GM11168 (cell line): ENCODE measurements at regions not wholly inside any gene's neighbourhood (a gene's known extent, or its start where the extent isn't known, plus 50 kb on each side); places are given as distances from the start of the nearest gene placed in this dataset.
"Not testable (repeated sequence)": the region's sequence is repeated elsewhere in the genome, so short reads cannot be mapped to it uniquely, and the experiment has no call there.

Experiments used
- in situ Hi-C: fragments of 300-500 bp; cut with MboI; formaldehyde crosslinking; loops from one replicate; pipeline ENCODE4 v1.12.0; 2022; ENCODE audit warnings: low sequenced_read_pairs; ENCODE audit not compliant: unreplicated experiment

- in situ Hi-C loops: not testable (repeated sequence)
Observed at GRCh38 chr2:87258887-87259286, 237.2 kb upstream of the PLGLB1 start.

GRCh38 chr2:87262184-87262702 lies 240.6 kb upstream of the PLGLB1 start:
- in situ Hi-C loops: not testable (repeated sequence)

GRCh38 chr2:87263868-87264518 lies 242.3 kb upstream of the PLGLB1 start:
- in situ Hi-C loops: not testable (repeated sequence)

- in situ Hi-C loops: not testable (repeated sequence)
Observed at GRCh38 chr2:87275192-87275591, 253.5 kb upstream of the PLGLB1 start.

- in situ Hi-C loops: not testable (repeated sequence)
Observed at GRCh38 chr2:87275974-87276629, 254.5 kb upstream of the PLGLB1 start.

- in situ Hi-C loops: not testable (repeated sequence)
Observed at GRCh38 chr2:87276673-87277072, 255.0 kb upstream of the PLGLB1 start.

- in situ Hi-C loops: not testable (repeated sequence)
Observed at GRCh38 chr2:87277734-87278133, 256.1 kb upstream of the PLGLB1 start.

GRCh38 chr2:87280596-87281355 lies 259.1 kb upstream of the PLGLB1 start:
- in situ Hi-C loops: not testable (repeated sequence)

GRCh38 chr2:87283735-87284470 lies 262.3 kb upstream of the PLGLB1 start:
- in situ Hi-C loops: not testable (repeated sequence)

- in situ Hi-C loops: not testable (repeated sequence)
Observed at GRCh38 chr2:87284471-87284772, 262.8 kb upstream of the PLGLB1 start.

GRCh38 chr2:87285139-87285538 lies 263.5 kb upstream of the PLGLB1 start:
- in situ Hi-C loops: not testable (repeated sequence)

GRCh38 chr2:87290566-87291307 lies 269.1 kb upstream of the PLGLB1 start:
- in situ Hi-C loops: not testable (repeated sequence)

- in situ Hi-C loops: not testable (repeated sequence)
Observed at GRCh38 chr2:87291400-87292200, 270.0 kb upstream of the PLGLB1 start.

- in situ Hi-C loops: not testable (repeated sequence)
Observed at GRCh38 chr2:87293931-87294594, 272.4 kb upstream of the PLGLB1 start.

- in situ Hi-C loops: not testable (repeated sequence)
Observed at GRCh38 chr2:87295135-87295534, 273.5 kb upstream of the PLGLB1 start.

- in situ Hi-C loops: not testable (repeated sequence)
Observed at GRCh38 chr2:87301349-87301748, 279.7 kb upstream of the PLGLB1 start.

- in situ Hi-C loops: not testable (repeated sequence)
Observed at GRCh38 chr2:87301871-87302270, 280.2 kb upstream of the PLGLB1 start.

GRCh38 chr2:87308621-87309020 lies 287.0 kb upstream of the PLGLB1 start:
- in situ Hi-C loops: not testable (repeated sequence)
